ENCODE measurements at regions not wholly inside any gene's neighbourhood (a gene's known extent, or its start where the extent isn't known, plus 50 kb on each side); places are given as distances from the start of the nearest gene placed in this dataset.

GRCh38 chr3:146712806-146713205, 107.7 kb upstream of the PLSCR5 start:
- TF ChIP-seq POLR2AphosphoS5 (IDR thresholded peaks at IDR 0.05; ENCODE audit: borderline replicate concordance, low read depth, low read length) (no peak), EZH2 (IDR thresholded peaks at IDR 0.05) (no peak), FOXP2 (optimal IDR thresholded peaks at IDR 0.05; ENCODE audit: control extremely low read depth, extremely low read length, insufficient read depth) (no peak)
